Astrocyte of the cerebellum (primary cell): ENCODE measurements at regions not wholly inside any gene's neighbourhood (a gene's known extent, or its start where the extent isn't known, plus 50 kb on each side); places are given as distances from the start of the nearest gene placed in this dataset.

Source experiments
- DNase-seq: peaks from one replicate; pipeline ENCODE4 v3.0.0-alpha.2; 2011; ENCODE audit warnings: low read depth
- H3K4me3 ChIP-seq: 2 replicates; pipeline ENCODE4 v1.5.1; 2011; ENCODE audit warnings: mild to moderate bottlenecking, low read depth, low read length, moderate library complexity
- CTCF ChIP-seq: IDR thresholded peaks from 2 replicates; pipeline ENCODE4 v1.5.1; 2012; ENCODE audit warnings: low read length, low read depth, moderate library complexity, mild to moderate bottlenecking; ENCODE audit errors: missing control alignments
- in situ Hi-C: cut with HindIII; loops from 2 replicates; pipeline ENCODE4 v1.10.0; 2017; ENCODE audit warnings: low sequenced_read_pairs

- no peak for DNase-seq
- TF ChIP-seq CTCF = no peak
- H3K4me3 ChIP-seq = no peak overlapping the region
- in situ Hi-C loops = no loop called here
Observed at GRCh38 chr16:86424985-86425384, 85.3 kb upstream of the FOXF1 start.

GRCh38 chr16:86426063-86426642 is 84.2 kb upstream of the FOXF1 start:
- no peak overlapping the region for H3K4me3 ChIP-seq
- no peak for DNase-seq
- no peak for TF ChIP-seq CTCF
- in situ Hi-C loops = no loop called here

- in situ Hi-C loops = no loop called here
- H3K4me3 ChIP-seq = no peak overlapping the region
- no peak for DNase-seq
- no peak for TF ChIP-seq CTCF
Observed at GRCh38 chr16:86427433-86427851, 82.9 kb upstream of the FOXF1 start.

GRCh38 chr16:86428729-86429517 is 81.4 kb upstream of the FOXF1 start:
- in situ Hi-C loops = no loop called here
- TF ChIP-seq CTCF = no peak
- no peak overlapping the region for H3K4me3 ChIP-seq

GRCh38 chr16:86429663-86430062 is 80.7 kb upstream of the FOXF1 start:
- no peak for DNase-seq
- no peak overlapping the region for H3K4me3 ChIP-seq
- in situ Hi-C loops = no loop called here
- no peak for TF ChIP-seq CTCF

More at GRCh38 chr16:86428729-86429517, 81.4 kb upstream of the FOXF1 start:
- DNase-seq = no peak

- TF ChIP-seq CTCF = no peak
- in situ Hi-C loops = no loop called here
- H3K4me3 ChIP-seq = no peak overlapping the region
- DNase-seq = no peak
Observed at GRCh38 chr16:86430814-86431213, 79.5 kb upstream of the FOXF1 start.
